CD4-positive, alpha-beta T cell treated with Interleukin-17A for 1 hour (primary cell): ENCODE measurements at regions not wholly inside any gene's neighbourhood (a gene's known extent, or its start where the extent isn't known, plus 50 kb on each side); places are given as distances from the start of the nearest gene placed in this dataset.
"Not testable (repeated sequence)": the region's sequence is repeated elsewhere in the genome, so short reads cannot be mapped to it uniquely, and the experiment has no call there.

Source experiments
- DNase-seq: peaks from one replicate; pipeline ENCODE4 v3.0.0-alpha.2; 2020

GRCh38 chr5:68020461-68020969 is 195.0 kb upstream of the PIK3R1 start:
- DNase-seq, result not testable (repeated sequence)

GRCh38 chr5:68015381-68016302 is 199.9 kb upstream of the PIK3R1 start:
- no peak for DNase-seq

GRCh38 chr5:68012831-68013230 is 202.7 kb upstream of the PIK3R1 start:
- no peak for DNase-seq

- no peak for DNase-seq
These were observed 203.1 kb upstream of the PIK3R1 start for GRCh38 chr5:68012429-68012828.

- no peak for DNase-seq
These were observed 203.8 kb upstream of the PIK3R1 start for GRCh38 chr5:68011801-68012200.

- no peak for DNase-seq
These were observed 204.2 kb upstream of the PIK3R1 start for GRCh38 chr5:68011259-68011760.

GRCh38 chr5:68010740-68011139 is 204.8 kb upstream of the PIK3R1 start:
- no peak for DNase-seq

- DNase-seq, result no peak
These were observed 208.1 kb upstream of the PIK3R1 start for GRCh38 chr5:68007451-68007850.

- DNase-seq, result no peak
These were observed 212.7 kb upstream of the PIK3R1 start for GRCh38 chr5:68002836-68003235.

- no peak for DNase-seq
These were observed 214.8 kb upstream of the PIK3R1 start for GRCh38 chr5:68000805-68001204.

- no peak for DNase-seq
These were observed 216.2 kb upstream of the PIK3R1 start for GRCh38 chr5:67999391-67999790.

- DNase-seq, result no peak
These were observed 216.8 kb upstream of the PIK3R1 start for GRCh38 chr5:67998709-67999261.

- DNase-seq, result no peak
These were observed 217.6 kb upstream of the PIK3R1 start for GRCh38 chr5:67997892-67998457.

- DNase-seq, result no peak
These were observed 218.4 kb upstream of the PIK3R1 start for GRCh38 chr5:67997148-67997547.

- DNase-seq, result no peak
These were observed 219.0 kb upstream of the PIK3R1 start for GRCh38 chr5:67996596-67996995.

- no peak for DNase-seq
These were observed 222.6 kb upstream of the PIK3R1 start for GRCh38 chr5:67992923-67993322.

- DNase-seq, result no peak
These were observed 226.1 kb upstream of the PIK3R1 start for GRCh38 chr5:67989456-67989855.

GRCh38 chr5:67986761-67987160 is 228.8 kb upstream of the PIK3R1 start:
- DNase-seq, result no peak

- no peak for DNase-seq
These were observed 229.7 kb upstream of the PIK3R1 start for GRCh38 chr5:67985686-67986387.

GRCh38 chr5:67984546-67984945 is 231.0 kb upstream of the PIK3R1 start:
- no peak for DNase-seq

- DNase-seq, result no peak
These were observed 232.1 kb upstream of the PIK3R1 start for GRCh38 chr5:67983251-67984110.

- not testable (repeated sequence) for DNase-seq
These were observed 233.4 kb upstream of the PIK3R1 start for GRCh38 chr5:67982160-67982559.
